SH-SY5Y (cell line): ENCODE measurements at regions not wholly inside any gene's neighbourhood (a gene's known extent, or its start where the extent isn't known, plus 50 kb on each side); places are given as distances from the start of the nearest gene placed in this dataset.

Experiments
- GATA2 ChIP-seq: IDR thresholded peaks from 2 replicates; pipeline ENCODE4 v1.6.1; 2011; ENCODE audit warnings: mild to moderate bottlenecking, low read depth, low read length
- GATA3 ChIP-seq: IDR thresholded peaks from 2 replicates; pipeline ENCODE4 v1.6.1; 2011; ENCODE audit warnings: low read depth, mild to moderate bottlenecking, low read length, moderate library complexity

- no peak for TF ChIP-seq GATA2
- no peak for TF ChIP-seq GATA3
These were observed 703.6 kb upstream of the PITX2 start for GRCh38 chr4:111326450-111326849.
